ENCODE measurements at regions not wholly inside any gene's neighbourhood (a gene's known extent, or its start where the extent isn't known, plus 50 kb on each side); places are given as distances from the start of the nearest gene placed in this dataset.

DNA sequence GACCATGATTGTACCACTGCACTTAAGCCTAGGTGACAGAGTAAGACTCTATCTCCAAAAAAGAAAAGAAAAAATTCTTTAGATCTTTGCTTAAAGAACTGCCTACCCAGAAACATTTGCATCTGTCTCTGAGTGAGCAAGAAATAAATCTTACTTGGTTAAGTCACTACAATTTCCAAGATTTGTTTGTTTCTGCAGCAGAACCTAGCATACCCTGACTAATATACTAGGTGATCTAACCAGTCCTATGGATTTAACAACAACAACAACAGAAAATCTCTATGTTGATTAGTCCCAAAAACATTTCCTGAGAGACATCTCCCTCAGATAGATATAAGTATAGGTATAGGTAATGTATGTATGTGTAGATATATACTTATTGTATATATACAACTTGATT, 549.3 kb upstream of the PSMD7 start:
- no peak for DNase-seq (ENCODE audit: low spot score)

DNA sequence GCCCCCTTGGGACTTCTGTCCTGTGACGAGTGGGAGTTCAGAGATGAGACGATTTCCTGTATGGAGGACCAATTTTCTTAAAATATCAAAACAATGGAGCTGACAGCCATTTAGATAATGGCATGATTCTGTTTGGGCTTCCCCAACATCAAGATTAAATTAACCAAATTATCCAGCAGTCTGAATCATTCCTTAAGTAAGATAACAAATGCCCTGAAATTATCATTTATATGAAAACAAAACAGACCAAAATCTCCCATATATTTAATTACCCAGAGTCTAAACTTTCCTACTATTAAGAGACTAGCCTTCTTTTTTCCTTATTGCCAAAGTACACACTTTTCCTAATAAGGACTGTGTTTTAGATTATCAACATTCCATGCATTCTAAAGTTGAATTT, 550.1 kb upstream of the PSMD7 start:
- DNase-seq (ENCODE audit: low spot score): no peak

DNA sequence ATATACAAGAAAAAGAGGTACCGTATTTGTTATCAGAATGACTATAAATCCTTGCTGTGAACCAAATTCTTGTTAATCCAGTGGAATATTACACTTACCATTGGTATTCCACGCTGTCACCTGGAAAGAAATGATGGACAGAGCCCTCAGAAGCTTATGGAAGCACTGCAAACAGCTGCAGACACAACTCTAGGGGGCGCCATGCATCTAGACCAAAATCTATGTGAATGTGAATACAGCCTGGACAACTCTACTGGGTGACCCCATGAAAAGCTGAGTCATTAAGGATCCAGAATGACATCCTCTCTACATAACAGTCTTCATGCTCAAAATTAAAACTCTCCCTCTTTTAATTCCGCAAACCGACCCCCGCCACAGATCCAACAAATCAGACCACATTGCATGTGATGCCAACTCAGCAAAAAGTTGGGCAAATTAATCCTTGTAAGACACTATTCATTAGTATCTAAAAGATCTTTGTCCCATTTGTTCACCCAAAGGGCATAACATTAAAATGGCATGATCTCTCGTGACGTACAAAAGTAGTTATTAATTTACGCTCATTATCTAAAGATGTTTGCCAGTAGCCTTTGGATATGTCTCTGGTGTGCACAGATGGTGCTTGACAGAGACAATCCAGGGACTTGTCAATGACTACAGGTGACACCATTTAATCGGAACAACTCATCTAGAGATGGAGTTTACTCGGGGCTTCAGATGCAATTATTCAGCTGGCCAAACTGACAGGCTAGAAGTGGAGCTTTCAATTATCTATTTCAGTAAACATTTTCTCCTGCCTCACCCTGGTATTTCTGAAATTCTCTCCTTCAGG, 552.7 kb upstream of the PSMD7 start:
- DNase-seq (ENCODE audit: low spot score): no peak

DNA sequence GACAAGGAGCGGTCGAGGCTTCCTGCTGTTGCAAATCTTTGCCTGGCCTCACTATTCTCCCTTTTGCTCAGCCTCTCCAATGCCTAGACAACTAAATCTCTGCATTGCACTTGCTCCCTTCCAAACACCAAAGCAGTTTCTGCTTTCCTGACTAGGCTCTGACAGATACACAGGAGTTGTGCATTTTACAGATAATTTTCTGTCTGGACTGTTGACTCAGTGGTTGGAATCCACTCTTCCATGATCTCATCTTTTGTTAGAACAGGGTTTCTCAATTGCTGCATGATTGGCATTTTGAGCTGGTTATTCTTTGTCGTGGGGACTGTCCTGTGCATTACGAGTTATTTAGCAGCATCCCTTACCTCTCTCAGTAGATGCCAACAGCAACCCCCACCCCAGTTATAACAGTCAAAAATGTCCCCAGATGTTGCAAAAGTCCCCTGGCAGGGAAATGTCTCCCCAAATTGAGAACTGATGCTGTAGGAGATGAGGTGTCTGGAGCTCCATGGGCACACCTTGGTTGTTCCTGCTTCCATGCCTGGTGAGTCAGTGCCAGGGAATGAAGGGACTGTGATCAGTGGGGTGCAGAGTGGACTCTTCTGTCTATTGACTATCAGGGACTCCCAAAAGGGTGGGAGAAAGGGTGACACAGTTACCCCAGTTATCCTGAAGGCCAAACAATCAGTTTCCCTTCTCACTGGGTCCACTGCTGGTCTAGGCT, 557.4 kb upstream of the PSMD7 start:
- DNase-seq (ENCODE audit: low spot score): no peak

DNA sequence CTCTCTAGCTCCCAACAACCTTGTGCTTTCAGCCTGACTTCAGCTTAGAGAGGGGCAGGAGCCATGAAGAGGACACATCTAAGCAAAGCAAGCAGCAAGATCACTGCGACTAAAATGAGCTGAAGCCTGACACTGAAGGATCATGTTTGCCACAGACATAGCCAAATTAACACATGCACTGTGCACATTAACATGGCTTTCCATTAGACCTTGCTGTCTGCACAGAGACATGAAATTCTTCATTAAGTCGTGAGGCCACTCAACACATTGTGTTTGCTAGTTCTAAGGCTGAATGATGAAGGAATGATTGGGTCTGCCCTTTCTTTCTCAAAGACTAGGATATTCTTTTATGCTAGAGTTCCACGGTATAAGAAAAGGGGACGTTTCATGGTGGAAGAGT, 558.3 kb upstream of the PSMD7 start:
- DNase-seq (ENCODE audit: low spot score): no peak

DNA sequence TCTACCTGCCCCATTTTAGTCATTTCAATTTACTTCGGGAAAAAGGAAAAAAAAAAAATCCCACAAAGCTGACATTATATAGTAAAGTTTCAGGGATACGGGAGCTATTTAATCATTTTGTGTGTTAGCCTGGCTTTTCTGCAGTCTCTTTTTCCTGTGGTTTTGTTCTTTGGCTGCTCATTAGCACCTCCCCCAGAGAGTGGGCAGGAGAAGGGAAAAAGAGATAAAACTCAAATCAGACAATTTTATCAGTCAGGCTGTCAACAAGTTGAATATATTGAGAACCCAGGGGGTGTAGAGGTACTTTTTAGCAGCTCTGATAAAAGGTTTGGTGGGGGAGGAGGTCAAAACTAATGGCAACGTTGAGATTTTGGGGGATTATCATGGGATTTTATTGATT, 559.0 kb upstream of the PSMD7 start:
- DNase-seq (ENCODE audit: low spot score): no peak

DNA sequence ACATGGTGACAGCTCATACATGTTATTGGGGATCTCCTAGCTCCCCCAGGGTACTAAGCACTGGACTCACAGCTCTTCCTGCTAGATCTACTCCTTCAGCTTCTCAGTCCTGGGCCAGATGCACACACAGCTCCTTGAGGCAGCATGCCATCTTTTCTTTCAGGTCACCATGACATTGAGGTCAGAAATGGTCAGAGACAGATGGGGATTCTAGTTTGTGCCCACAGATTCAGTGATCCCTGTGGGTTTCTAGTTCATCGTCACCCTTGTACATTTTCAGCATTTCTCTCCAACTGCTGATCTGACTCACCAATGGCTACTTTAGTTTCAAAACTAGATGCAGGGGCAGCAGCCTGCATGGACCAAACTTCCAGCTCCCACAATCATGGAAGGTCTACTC, 560.7 kb upstream of the PSMD7 start:
- DNase-seq (ENCODE audit: low spot score): no peak

DNA sequence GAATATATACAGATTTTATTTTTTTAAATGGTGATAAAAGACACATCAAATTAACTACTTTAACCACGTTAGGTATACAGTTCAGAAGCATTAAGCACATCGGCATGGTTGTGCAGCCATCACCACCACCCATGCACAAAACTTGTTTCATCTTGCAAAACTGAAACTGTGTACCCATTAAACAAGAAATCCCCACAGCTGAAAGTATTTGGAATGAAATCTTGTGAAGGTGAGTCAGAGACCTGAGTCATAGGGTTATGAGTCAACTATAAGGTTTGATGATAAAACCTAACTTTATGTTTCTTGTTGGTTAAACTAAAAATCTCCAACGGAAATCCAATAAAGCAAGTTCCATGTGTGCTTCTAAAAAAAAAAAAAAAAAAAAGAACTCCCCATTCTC, 561.6 kb upstream of the PSMD7 start:
- no peak for DNase-seq (ENCODE audit: low spot score)

DNA sequence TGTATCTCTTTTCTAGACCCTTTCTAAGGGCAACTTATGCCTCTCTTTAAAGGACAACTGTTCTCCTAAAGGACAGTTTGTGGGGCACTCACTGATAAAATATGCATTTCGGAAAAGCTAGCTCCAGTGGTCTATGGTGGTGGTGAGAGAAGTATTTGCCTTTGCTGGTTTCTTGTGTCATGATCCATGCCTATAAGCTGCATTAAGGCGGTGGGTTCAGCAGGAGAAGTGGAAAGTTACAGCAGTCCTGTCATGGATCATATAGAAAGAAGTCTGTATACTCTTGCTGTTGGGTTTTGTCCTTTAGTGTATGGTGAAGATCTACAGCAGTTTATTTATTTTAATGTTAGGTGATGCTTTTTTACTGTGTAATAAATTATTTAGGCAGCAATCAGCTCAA, 563.9 kb upstream of the PSMD7 start:
- no peak for DNase-seq (ENCODE audit: low spot score)

DNA sequence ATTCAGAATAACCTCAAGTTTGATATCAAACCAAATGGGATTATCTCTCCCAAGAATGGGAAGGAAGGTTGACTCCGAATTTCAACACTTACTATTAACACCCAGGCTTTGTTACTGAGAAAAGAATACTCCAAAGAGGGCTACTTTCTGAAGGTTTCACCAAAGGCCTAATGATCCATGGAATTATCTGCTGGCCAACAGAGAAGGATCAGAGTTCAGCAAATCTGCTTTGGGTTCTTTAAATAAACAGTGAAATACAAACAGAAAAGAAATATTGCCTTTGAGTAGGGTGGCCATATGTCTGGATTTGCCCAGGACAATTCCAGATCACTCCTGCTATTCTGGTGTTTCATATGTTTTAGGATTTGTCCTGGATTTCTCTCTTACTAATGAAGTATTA, 564.5 kb upstream of the PSMD7 start:
- no peak for DNase-seq (ENCODE audit: low spot score)

DNA sequence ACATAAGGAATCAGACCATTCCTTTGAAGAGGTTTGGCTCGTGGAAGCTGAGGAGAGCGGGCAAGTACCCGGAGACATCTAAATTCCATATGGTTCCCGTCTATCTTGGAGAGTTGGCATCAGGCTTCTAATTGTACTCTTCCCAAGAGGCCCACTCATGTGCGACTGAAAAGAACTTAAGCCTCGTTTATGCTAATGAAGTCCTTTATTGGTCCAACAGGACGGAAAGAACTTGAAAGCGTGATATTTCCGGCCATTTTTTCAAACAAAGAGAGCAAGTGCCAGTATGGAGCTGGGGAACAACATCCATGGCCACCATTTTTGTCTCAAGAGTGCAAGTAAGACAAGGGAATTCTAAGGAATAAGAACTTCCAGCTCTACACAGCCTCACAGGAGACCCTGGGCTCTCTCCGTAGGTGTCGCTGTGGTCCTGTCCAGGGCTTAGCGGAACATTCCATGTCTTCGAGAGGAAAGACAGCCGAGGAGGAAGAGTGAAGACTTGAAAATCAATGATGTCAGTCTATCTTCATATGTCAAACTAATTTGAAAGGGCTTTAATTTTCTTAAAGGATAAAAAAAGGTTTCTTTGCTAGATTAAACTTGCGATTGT, 566.0 kb upstream of the PSMD7 start:
- no peak for DNase-seq (ENCODE audit: low spot score)

DNA sequence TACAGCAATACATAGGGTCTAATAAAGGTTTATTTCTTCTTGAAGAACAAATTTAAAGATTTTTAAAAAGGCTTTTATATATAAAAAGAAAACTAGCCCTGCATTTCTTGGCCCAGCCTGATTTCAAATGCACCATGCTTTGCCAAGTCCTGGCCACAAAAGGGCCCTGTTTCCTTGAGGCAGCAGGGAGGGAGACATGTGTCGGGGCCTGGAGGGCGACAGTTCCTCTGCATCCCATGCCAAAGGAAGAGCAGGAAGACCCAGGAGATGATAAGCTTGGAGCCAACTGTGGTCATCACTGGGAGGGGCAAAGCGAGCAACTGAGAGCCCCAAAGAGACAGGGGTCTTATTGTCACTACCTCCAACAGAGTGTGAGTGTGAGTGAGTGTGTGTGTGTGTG, 571.5 kb upstream of the PSMD7 start:
- no peak for DNase-seq (ENCODE audit: low spot score)

DNA sequence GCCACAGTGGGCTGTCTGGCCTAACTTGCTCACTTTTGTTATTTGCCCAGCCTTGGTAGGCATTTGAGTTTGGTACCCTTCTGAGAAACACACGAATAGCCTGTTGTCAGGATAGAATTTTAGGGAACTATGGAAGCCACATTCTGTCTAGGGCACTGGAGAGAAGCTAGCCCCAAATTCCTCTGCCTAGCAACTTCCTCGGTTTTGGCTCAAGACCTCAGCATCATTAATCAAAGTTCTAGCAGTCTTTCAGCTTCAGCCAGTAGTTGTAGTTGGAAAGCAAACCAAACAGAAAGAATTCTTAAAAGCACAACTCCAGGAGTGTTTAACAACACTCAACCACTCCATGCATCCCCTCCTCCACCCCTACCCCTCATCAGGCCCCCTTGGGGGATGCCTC, 572.1 kb upstream of the PSMD7 start:
- no peak for DNase-seq (ENCODE audit: low spot score)

DNA sequence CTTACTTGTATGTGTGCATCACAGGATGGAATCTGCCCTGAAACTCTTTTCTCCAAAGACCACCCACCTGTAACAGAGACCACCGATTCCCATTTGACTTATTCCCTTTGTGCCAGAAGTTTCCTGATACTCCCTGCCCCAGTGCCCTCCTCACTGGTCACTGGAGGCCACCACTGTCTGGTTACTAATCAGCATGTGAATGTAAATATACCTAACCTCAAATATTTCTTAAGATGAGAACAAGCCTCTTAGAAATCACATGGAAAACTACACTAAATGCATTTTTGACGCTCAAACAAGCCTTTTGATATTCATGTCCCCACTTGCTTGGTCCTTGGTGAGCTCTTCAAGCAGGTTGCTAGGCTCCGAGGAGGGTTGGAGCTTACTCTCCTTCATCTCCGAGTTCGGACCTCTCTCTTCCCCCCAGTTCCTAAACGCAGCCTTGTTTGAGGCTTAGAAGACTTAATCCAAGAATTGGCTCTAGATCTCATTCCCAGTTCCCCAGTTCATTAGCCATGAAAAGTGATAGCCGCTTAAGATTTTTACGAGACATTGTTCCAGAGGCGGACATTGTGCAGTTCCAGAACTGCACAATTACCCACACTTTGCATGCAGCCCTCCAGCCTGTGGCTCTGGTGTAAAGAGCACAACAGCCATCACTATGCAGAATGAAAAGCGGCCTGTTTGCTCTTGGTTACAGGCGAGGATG, 579.2 kb upstream of the PSMD7 start:
- DNase-seq (ENCODE audit: low spot score): no peak

DNA sequence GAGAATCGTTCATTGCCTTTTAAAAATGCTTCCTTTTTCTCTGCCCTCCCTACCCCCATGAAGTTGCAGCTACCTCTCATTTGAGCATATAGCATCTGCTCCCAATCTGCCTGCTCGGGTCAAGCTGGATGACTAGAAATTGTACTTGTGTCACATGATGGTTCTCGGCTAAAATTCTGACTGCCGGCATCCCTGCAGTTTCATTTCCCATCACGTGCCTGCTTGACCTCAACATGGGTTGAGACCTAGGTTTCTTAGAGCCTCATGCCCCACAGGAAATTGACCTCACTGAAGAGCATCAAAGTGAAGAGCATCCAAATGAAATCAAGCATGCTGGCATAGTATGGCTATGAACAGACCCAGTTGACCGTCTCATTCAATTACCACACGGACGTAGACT, 581.6 kb upstream of the PSMD7 start:
- no peak for DNase-seq (ENCODE audit: low spot score)

DNA sequence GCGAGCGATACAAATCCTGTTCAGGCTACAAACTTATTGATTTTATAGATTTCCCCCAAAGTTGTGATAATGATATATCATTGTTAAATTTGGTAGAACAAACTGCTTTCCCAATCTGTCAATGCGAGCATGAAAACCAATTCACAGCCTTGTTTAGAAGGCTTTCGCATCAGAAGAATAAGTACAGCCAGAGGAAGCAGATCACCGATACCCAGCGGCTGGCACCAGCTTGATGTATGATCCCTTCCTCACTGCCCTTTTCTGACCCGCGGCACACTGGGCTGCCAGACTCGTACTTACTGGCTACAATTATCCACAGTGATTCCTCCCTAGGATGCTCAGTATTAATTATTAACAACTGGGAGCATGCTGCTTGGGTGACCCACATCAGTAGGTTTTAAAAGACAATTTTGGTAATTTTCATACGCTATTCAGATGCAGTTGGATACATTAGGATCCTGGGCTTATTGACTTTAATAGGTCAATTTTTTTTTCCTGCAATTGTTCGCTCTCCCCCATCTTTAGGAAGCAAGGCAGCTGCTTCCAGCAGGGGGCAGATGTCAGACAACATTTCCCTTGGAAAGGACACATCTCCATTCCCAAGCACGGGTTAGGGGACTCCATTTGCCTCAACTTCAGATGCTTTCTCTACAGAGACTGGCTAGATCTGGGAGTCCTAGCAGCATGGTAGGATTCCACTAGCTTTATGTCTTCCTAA, 582.7 kb upstream of the PSMD7 start:
- no peak for DNase-seq (ENCODE audit: low spot score)

DNA sequence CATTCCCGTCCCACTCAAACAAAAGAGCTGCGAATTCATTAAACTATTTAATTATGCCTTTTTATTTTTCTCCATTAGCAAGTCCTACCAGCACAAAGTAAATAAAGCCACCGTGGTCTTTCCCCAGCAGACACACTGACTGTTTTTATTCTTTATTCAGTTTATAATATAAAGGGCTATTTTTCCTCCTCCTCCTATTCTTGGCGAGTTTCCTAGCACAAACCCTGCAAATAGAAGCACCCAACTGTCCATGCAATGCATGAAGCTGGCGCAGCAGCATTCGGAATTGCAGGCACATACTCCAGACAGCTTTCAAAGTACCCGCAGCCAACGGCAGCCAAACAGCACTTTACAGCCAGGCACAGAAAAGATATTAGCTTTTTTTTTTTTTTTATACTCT, 583.4 kb upstream of the PSMD7 start:
- DNase-seq (ENCODE audit: low spot score): peak; percentile 27

DNA sequence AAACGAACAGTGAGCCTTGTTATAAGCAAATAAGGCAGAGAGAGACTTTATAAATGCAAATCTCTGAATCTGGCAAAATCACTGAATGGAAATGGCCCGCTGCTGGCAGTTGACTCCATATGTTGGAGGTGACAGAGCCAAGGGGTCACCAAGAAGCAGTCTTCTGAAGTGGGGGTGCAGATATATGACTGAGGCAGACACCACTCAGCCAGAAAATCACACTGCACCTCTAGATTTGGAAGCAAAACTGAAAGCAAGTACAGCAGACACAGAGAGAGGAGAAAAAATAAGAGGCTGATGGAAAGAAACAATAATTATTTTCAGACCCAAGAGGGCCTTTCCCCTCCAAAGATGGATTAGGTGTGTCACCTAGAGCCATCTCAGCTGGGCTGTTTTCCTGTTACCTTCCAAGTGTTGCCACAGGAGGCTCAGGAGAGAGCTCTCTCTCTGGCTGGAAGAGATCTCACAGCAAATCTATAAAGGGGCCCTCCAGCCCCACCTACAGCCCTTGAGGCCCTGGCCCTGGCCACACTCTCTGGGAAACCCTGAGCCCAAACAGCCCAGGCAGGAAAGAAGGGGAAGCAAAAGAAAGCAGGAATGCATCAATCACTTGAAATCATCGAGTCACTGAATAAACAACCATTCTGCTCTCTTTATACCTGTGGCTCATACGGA, 585.1 kb upstream of the PSMD7 start:
- no peak for DNase-seq (ENCODE audit: low spot score)

DNA sequence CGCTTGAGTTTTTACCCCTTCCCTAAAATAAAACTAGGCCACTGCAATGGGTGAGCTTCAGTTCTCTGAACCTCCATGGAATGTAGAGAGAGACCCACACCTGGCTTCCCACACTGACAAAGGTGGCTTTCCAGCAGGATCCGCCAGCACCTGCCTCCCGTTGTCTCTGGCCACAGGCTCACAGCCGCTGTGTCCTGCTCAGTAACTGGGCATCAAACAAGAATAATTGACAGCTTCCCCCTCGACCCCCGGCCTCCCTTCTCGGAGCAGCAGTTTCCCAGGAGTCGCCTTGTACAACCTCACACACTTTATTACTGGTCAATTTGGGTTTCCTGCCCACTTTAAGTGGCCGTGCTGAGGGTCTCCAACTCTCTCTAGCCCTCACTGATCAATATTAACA, 586.1 kb upstream of the PSMD7 start:
- no peak for DNase-seq (ENCODE audit: low spot score)

DNA sequence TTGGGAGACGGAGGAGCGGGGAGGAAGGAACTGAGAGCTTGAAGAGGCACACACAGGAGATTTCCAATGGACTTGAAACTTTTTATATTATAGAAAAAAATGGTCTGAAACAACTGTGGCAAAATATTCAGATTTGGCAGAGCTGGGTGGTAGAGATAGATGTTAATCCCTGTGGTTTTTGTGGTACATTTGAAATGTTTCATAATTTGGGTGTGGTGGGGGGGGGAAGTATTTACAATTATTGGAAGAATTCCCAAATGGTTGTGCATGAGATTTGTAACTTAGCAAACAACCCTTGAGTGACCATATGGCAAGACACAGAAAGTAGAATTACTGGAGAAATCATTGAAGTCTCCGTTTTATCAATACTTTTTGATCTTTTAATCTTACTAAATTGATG, 588.8 kb upstream of the PSMD7 start:
- DNase-seq (ENCODE audit: low spot score): no peak

DNA sequence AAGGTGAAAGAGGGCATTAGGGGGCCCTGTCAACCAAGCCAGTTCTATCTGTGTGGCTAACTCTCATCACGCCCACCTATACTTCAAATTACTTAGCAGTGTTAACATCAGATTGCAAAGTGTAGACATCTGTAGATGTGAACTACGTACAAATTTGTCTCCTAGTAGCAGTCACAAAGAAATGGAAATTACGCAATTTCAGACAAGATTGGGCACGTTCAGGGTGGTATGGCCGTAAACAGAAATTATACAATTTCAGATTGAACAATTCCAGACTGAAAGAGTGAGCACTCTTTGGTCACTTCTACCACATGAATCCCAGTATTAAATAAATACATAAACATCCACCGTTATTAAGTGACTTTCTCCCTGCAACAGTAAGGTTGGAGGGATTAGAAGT, 592.7 kb upstream of the PSMD7 start:
- DNase-seq (ENCODE audit: low spot score): no peak
